ENCODE measurements at regions not wholly inside any gene's neighbourhood (a gene's known extent, or its start where the extent isn't known, plus 50 kb on each side); places are given as distances from the start of the nearest gene placed in this dataset.

- no peak for TF ChIP-seq NR1H2 (CRISPR knock-in tag; IDR thresholded peaks at IDR 0.05)
- no peak for TF ChIP-seq E2F4 (CRISPR knock-in tag; IDR thresholded peaks at IDR 0.05; ENCODE audit: borderline replicate concordance, low read depth)
Measured at GRCh38 chr13:99829161-99829560, 142.4 kb downstream of the ZIC5 start (continued).

DNA sequence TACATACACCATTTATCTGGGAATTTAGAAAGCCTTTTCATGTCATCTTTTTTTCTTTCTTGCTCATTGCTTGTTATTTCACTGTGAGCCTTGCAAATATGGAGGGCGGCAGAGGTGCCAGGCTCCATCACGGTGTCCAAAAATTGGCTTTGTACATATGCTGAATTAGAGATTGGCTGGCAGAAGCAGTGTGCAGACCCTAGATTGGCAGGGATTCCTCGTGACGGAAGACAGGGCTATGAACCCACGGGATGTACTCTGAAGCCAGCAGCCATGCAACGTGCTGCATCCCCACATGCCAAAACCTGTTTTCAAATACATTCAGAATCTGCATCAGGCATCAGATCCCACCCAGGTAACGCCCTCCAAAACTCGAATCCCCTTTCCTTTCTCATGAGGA is 142.8 kb downstream of the ZIC5 start:
- ChIA-PET CTCF (no interaction called here), POLR2A (no interaction called here)
- H3K27me3 Mint-ChIP-seq (ENCODE audit: low read depth), result no peaks in the 10 kb centered on the region
- DNase-seq (ENCODE audit: low spot score), result no peak
- no peak overlapping the region for H3K27ac Mint-ChIP-seq
- no peak for ATAC-seq
- TF ChIP-seq, protein P1, sequence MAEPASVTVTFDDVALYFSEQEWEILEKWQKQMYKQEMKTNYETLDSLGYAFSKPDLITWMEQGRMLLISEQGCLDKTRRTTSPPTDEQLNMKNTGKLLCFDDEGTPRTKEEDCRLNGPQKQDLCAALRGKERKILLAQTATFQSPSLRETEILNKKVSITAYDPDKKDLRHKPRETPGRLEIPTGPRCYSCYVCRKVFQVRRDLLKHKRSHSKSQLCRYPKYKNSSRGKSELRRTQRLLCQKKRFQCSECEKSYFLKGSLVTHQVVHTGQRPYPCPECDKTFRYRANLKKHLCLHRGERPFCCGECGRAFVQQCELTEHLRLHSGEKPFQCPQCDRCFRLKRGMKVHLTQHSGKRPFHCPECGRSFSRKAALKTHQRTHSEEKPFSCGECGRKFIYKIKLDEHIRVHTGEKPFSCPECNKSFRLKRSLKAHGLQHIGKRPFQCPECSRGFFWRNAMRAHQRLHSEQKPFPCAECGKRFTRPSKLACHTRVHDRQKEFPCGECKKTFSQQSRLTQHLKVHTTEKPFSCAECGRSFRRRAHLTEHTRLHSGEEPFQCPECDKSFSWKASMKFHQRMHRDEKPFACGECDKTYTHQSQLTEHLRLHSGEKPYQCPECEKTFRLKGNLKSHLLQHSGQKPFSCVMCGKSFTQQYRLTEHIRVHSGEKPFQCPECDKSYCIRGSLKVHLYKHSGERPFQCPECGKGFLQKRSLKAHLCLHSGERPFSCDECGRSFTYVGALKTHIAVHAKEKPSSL (CRISPR knock-in tag; conservative IDR thresholded peaks at IDR 0.05), result no peak
- TF ChIP-seq ZNF512 (CRISPR knock-in tag; IDR thresholded peaks at IDR 0.05; ENCODE audit: borderline replicate concordance), result no peak
- no peak for TF ChIP-seq HMGA2 (CRISPR knock-in tag; IDR thresholded peaks at IDR 0.05)
- no peak for TF ChIP-seq FOXP4 (CRISPR knock-in tag; IDR thresholded peaks at IDR 0.05)
- TF ChIP-seq, protein P2, sequence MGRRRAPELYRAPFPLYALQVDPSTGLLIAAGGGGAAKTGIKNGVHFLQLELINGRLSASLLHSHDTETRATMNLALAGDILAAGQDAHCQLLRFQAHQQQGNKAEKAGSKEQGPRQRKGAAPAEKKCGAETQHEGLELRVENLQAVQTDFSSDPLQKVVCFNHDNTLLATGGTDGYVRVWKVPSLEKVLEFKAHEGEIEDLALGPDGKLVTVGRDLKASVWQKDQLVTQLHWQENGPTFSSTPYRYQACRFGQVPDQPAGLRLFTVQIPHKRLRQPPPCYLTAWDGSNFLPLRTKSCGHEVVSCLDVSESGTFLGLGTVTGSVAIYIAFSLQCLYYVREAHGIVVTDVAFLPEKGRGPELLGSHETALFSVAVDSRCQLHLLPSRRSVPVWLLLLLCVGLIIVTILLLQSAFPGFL (CRISPR knock-in tag; IDR thresholded peaks at IDR 0.05; ENCODE audit: borderline replicate concordance), result no peak
- TF ChIP-seq, protein P3, sequence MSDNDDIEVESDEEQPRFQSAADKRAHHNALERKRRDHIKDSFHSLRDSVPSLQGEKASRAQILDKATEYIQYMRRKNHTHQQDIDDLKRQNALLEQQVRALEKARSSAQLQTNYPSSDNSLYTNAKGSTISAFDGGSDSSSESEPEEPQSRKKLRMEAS (CRISPR knock-in tag; IDR thresholded peaks at IDR 0.05), result no peak
- no peaks in the 10 kb centered on the region for H3K36me3 Mint-ChIP-seq
- H3K4me3 Mint-ChIP-seq, result no peak overlapping the region
- H3K4me1 Mint-ChIP-seq, result peaks cover 17% of the 10 kb centered on the region
- no peaks in the 10 kb centered on the region for H3K9me3 Mint-ChIP-seq

DNA sequence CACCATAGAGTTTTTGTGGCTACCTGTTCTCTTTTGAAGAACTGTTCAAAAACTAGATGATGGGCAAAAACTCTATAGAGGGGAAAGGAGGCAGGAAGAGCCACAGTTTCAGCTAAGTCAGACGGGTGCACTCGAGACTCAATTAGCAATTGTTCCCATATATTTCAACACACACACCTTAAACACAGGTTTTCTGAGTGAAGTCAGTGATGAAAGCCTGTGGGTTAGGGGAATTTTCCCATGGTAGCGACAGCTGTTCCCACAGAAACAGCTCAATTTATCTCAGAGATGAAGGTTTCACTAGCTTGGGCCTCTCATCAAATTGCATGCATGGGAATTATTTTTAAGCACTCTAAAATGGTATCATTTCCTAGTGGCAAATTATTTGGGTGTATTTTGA is 143.4 kb downstream of the ZIC5 start:
- POLR2A ChIA-PET, result no interaction called here
- H3K9me3 Mint-ChIP-seq, result no peaks in the 10 kb centered on the region
- no peaks in the 10 kb centered on the region for H3K27me3 Mint-ChIP-seq (ENCODE audit: low read depth)
- CTCF ChIA-PET, result no interaction called here
- DNase-seq (ENCODE audit: low spot score) (no peak), ATAC-seq (no peak)
- H3K4me1 Mint-ChIP-seq, result peaks cover 17% of the 10 kb centered on the region
- no peak overlapping the region for H3K4me3 Mint-ChIP-seq
- no peak overlapping the region for H3K27ac Mint-ChIP-seq
- no peaks in the 10 kb centered on the region for H3K36me3 Mint-ChIP-seq
- TF ChIP-seq, protein P4, sequence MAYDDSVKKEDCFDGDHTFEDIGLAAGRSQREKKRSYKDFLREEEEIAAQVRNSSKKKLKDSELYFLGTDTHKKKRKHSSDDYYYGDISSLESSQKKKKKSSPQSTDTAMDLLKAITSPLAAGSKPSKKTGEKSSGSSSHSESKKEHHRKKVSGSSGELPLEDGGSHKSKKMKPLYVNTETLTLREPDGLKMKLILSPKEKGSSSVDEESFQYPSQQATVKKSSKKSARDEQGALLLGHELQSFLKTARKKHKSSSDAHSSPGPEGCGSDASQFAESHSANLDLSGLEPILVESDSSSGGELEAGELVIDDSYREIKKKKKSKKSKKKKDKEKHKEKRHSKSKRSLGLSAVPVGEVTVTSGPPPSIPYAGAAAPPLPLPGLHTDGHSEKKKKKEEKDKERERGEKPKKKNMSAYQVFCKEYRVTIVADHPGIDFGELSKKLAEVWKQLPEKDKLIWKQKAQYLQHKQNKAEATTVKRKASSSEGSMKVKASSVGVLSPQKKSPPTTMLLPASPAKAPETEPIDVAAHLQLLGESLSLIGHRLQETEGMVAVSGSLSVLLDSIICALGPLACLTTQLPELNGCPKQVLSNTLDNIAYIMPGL (CRISPR knock-in tag; IDR thresholded peaks at IDR 0.05), result no peak
- TF ChIP-seq MYBL2 (CRISPR knock-in tag; IDR thresholded peaks at IDR 0.05) (no peak), ZNF416 (CRISPR knock-in tag; IDR thresholded peaks at IDR 0.05) (no peak), TP53 (CRISPR knock-in tag; IDR thresholded peaks at IDR 0.05) (no peak), NFATC4 (CRISPR knock-in tag; IDR thresholded peaks at IDR 0.05) (no peak)
- TF ChIP-seq, protein P5, sequence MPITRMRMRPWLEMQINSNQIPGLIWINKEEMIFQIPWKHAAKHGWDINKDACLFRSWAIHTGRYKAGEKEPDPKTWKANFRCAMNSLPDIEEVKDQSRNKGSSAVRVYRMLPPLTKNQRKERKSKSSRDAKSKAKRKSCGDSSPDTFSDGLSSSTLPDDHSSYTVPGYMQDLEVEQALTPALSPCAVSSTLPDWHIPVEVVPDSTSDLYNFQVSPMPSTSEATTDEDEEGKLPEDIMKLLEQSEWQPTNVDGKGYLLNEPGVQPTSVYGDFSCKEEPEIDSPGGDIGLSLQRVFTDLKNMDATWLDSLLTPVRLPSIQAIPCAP (CRISPR knock-in tag; IDR thresholded peaks at IDR 0.05), result no peak
